ENCODE measurements at regions not wholly inside any gene's neighbourhood (a gene's known extent, or its start where the extent isn't known, plus 50 kb on each side); places are given as distances from the start of the nearest gene placed in this dataset.
"Not testable (repeated sequence)": the region's sequence is repeated elsewhere in the genome, so short reads cannot be mapped to it uniquely, and the experiment has no call there.

GRCh38 chr2:208757364-208757763 lies 350.8 kb downstream of the PTH2R start:
- H3K27ac ChIP-seq: no peak overlapping the region

GRCh38 chr2:208773074-208773473 lies 366.5 kb downstream of the PTH2R start:
- H3K27ac ChIP-seq: not testable (repeated sequence)

More at GRCh38 chr2:208757364-208757763, 350.8 kb downstream of the PTH2R start:
- TF ChIP-seq ZFX (IDR thresholded peaks at IDR 0.05) (no peak), CTCF (conservative IDR thresholded peaks at IDR 0.05) (no peak)

- H3K27ac ChIP-seq: no peak overlapping the region
- TF ChIP-seq CTCF (conservative IDR thresholded peaks at IDR 0.05) (no peak), ZFX (IDR thresholded peaks at IDR 0.05) (no peak)
Measured at GRCh38 chr2:208781166-208781565, 374.6 kb downstream of the PTH2R start.

- no peak overlapping the region for H3K27ac ChIP-seq
- no peak for TF ChIP-seq ZFX (IDR thresholded peaks at IDR 0.05)
- no peak for TF ChIP-seq CTCF (conservative IDR thresholded peaks at IDR 0.05)
Measured at GRCh38 chr2:208782097-208782496, 375.5 kb downstream of the PTH2R start.

GRCh38 chr2:208783184-208783583 lies 376.6 kb downstream of the PTH2R start:
- TF ChIP-seq CTCF (conservative IDR thresholded peaks at IDR 0.05) (peak; percentile 41), ZFX (IDR thresholded peaks at IDR 0.05) (no peak)
- no peak overlapping the region for H3K27ac ChIP-seq

- not testable (repeated sequence) for H3K27ac ChIP-seq
Measured at GRCh38 chr2:208784774-208785173, 378.2 kb downstream of the PTH2R start.

- TF ChIP-seq ZFX (IDR thresholded peaks at IDR 0.05) (no peak), CTCF (conservative IDR thresholded peaks at IDR 0.05) (no peak)
- H3K27ac ChIP-seq: no peak overlapping the region
Measured at GRCh38 chr2:208791257-208791656, 384.7 kb downstream of the PTH2R start.

GRCh38 chr2:208792766-208793165 lies 386.2 kb downstream of the PTH2R start:
- TF ChIP-seq ZFX (IDR thresholded peaks at IDR 0.05) (no peak), CTCF (conservative IDR thresholded peaks at IDR 0.05) (no peak)
- no peak overlapping the region for H3K27ac ChIP-seq

- no peak overlapping the region for H3K27ac ChIP-seq
- TF ChIP-seq CTCF (conservative IDR thresholded peaks at IDR 0.05) (no peak), ZFX (IDR thresholded peaks at IDR 0.05) (no peak)
Measured at GRCh38 chr2:208793434-208793833, 386.8 kb downstream of the PTH2R start.
